Type B pancreatic cell (in vitro differentiated cells): ENCODE measurements at regions not wholly inside any gene's neighbourhood (a gene's known extent, or its start where the extent isn't known, plus 50 kb on each side); places are given as distances from the start of the nearest gene placed in this dataset.

Source experiments
- DNase-seq: peaks from one replicate; pipeline ENCODE4 v3.0.0; 2021; ENCODE audit warnings: mixed read lengths; ENCODE audit not compliant: unreplicated experiment; ENCODE audit errors: extremely low spot score
- H3K27ac Mint-ChIP-seq: 2 replicates; pipeline ENCODE4 v1.8.0; 2021; ENCODE audit warnings: mild to moderate bottlenecking, mixed read lengths
- H3K27me3 Mint-ChIP-seq: 2 replicates; pipeline ENCODE4 v1.8.0; 2021; ENCODE audit warnings: mixed read lengths
- H3K36me3 Mint-ChIP-seq: 2 replicates; pipeline ENCODE4 v1.8.0; 2021; ENCODE audit warnings: mixed read lengths
- H3K4me1 Mint-ChIP-seq: one replicate; pipeline ENCODE4 v1.8.0; 2021; ENCODE audit warnings: mixed read lengths; ENCODE audit not compliant: unreplicated experiment
- H3K4me3 Mint-ChIP-seq: 2 replicates; pipeline ENCODE4 v1.8.0; 2021; ENCODE audit warnings: mild to moderate bottlenecking, mixed read lengths
- H3K9me3 Mint-ChIP-seq: 2 replicates; pipeline ENCODE4 v1.8.0; 2021; ENCODE audit warnings: mixed read lengths
- CTCF ChIP-seq: fragments of 200-600 bp; sonication (generic); conservative IDR thresholded peaks from 2 replicates; pipeline ENCODE4 v1.5.0; 2021; ENCODE audit warnings: antibody characterized with exemption, mild to moderate bottlenecking

- TF ChIP-seq CTCF = no peak
- no peaks in the 10 kb centered on the region for H3K9me3 Mint-ChIP-seq
- no peak overlapping the region for H3K4me3 Mint-ChIP-seq
- DNase-seq = no peak
- no peaks in the 10 kb centered on the region for H3K36me3 Mint-ChIP-seq
- no peaks in the 10 kb centered on the region for H3K4me1 Mint-ChIP-seq
- H3K27me3 Mint-ChIP-seq = no peaks in the 10 kb centered on the region
- H3K27ac Mint-ChIP-seq = peak overlapping the region; percentile 54
Measured at GRCh38 chr14:85416771-85417170, 113.2 kb upstream of the FLRT2 start.

- Mint-ChIP-seq H3K4me3 (no peak overlapping the region), H3K27me3 (no peaks in the 10 kb centered on the region), H3K27ac (no peak overlapping the region), H3K9me3 (no peaks in the 10 kb centered on the region), H3K4me1 (no peaks in the 10 kb centered on the region), H3K36me3 (no peaks in the 10 kb centered on the region)
- no peak for DNase-seq
- TF ChIP-seq CTCF = no peak
Measured at GRCh38 chr14:85417396-85417795, 112.5 kb upstream of the FLRT2 start.

GRCh38 chr14:85418721-85419120 lies 111.2 kb upstream of the FLRT2 start:
- no peak for TF ChIP-seq CTCF
- Mint-ChIP-seq H3K9me3 (no peaks in the 10 kb centered on the region), H3K36me3 (no peaks in the 10 kb centered on the region), H3K4me3 (no peak overlapping the region), H3K27me3 (no peaks in the 10 kb centered on the region), H3K27ac (no peak overlapping the region), H3K4me1 (no peaks in the 10 kb centered on the region)
- no peak for DNase-seq

GRCh38 chr14:85420278-85420677 lies 109.7 kb upstream of the FLRT2 start:
- Mint-ChIP-seq H3K9me3 (no peaks in the 10 kb centered on the region), H3K4me1 (peaks cover 2% of the 10 kb centered on the region), H3K27me3 (no peaks in the 10 kb centered on the region), H3K4me3 (no peak overlapping the region), H3K27ac (no peak overlapping the region), H3K36me3 (no peaks in the 10 kb centered on the region)
- DNase-seq = no peak
- no peak for TF ChIP-seq CTCF

GRCh38 chr14:85420707-85421106 lies 109.2 kb upstream of the FLRT2 start:
- Mint-ChIP-seq H3K9me3 (peaks cover 2% of the 10 kb centered on the region), H3K36me3 (no peaks in the 10 kb centered on the region), H3K27ac (no peak overlapping the region), H3K27me3 (no peaks in the 10 kb centered on the region), H3K4me1 (peaks cover 6% of the 10 kb centered on the region), H3K4me3 (no peak overlapping the region)
- DNase-seq = no peak
- no peak for TF ChIP-seq CTCF

GRCh38 chr14:85421186-85421877 lies 108.6 kb upstream of the FLRT2 start:
- Mint-ChIP-seq H3K4me1 (peaks cover 7% of the 10 kb centered on the region), H3K27ac (no peak overlapping the region), H3K27me3 (no peaks in the 10 kb centered on the region), H3K4me3 (no peak overlapping the region), H3K9me3 (peaks cover 4% of the 10 kb centered on the region), H3K36me3 (no peaks in the 10 kb centered on the region)
- TF ChIP-seq CTCF = no peak
- no peak for DNase-seq
